Endothelial cell of umbilical vein (primary cell): ENCODE measurements at regions not wholly inside any gene's neighbourhood (a gene's known extent, or its start where the extent isn't known, plus 50 kb on each side); places are given as distances from the start of the nearest gene placed in this dataset.

ENCODE experiments used
- BruUV-seq: library from RNA; stranded (reverse); fragments of 400-500 nt; replicated peaks from 2 replicates; lab custom pipeline; 2021; lab: Mats Ljungman, UMichigan
- CTCF ChIA-PET: fragments of 300-600, 350-600 bp; sonication (Branson Sonifier 250); formaldehyde crosslinking; loops from one replicate; lab custom pipeline; 2021; ENCODE audit warnings: antibody characterized with exemption, inconsistent platforms; lab: Charles Lee
- POLR2A ChIA-PET: fragments of 300-600, 350-600 bp; sonication (Branson Sonifier 250); formaldehyde crosslinking; loops from one replicate; lab custom pipeline; 2021; ENCODE audit warnings: antibody characterized with exemption, inconsistent platforms; lab: Charles Lee
- DNase-seq: peaks from one replicate; pipeline ENCODE4 v3.0.0-alpha.2; 2011; ENCODE audit warnings: low read depth, low spot score
- FAIRE-seq: peaks from 2 replicates; lab custom pipeline; 2011; peaks lifted over from hg19 to GRCh38; lab: Jason Lieb, UNC
- H2AFZ ChIP-seq: 2 replicates; pipeline ENCODE4 v1.6.0; 2012; ENCODE audit warnings: low read depth, low read length, control low read depth, inconsistent platforms
- H3K27ac ChIP-seq: 2 replicates; pipeline ENCODE4 v1.5.1; 2011; ENCODE audit warnings: low read depth, mild to moderate bottlenecking, control low read depth, low read length, moderate library complexity; ENCODE audit not compliant: insufficient read depth
- H3K27me3 ChIP-seq, 2 experiments: 2 replicates each; pipeline versions ENCODE4 v1.6.0 to v1.6.1; 2011; ENCODE audit warnings: low read length in 2 of 2, mixed read lengths in 1 of 2; ENCODE audit not compliant: control insufficient read depth in 2 of 2, insufficient read depth in 2 of 2
- H3K36me3 ChIP-seq, 2 experiments: 2 replicates in 1 of 2; 3 replicates in 1 of 2; pipeline ENCODE4 v1.5.1; 2011; ENCODE audit warnings: low read length in 2 of 2, mild to moderate bottlenecking in 1 of 2, moderate library complexity in 1 of 2; ENCODE audit not compliant: control insufficient read depth in 2 of 2, insufficient read depth in 2 of 2; ENCODE audit errors: extremely low read depth in 1 of 2
- H3K4me1 ChIP-seq: 3 replicates; pipeline ENCODE4 v1.5.1; 2011; ENCODE audit warnings: mild to moderate bottlenecking, low read length; ENCODE audit not compliant: control insufficient read depth, insufficient read depth; ENCODE audit errors: extremely low read depth
- H3K4me2 ChIP-seq: 2 replicates; pipeline ENCODE4 v1.6.1; 2011; ENCODE audit warnings: low read length, control low read depth, mixed read lengths; ENCODE audit not compliant: insufficient read depth
- H3K4me3 ChIP-seq, 3 experiments: fragments of 200-600 bp in 1 of 3; sonication (generic), shearing (Covaris generic) in 1 of 3; replicated peaks in 1 of 3; 2 replicates each; pipeline ENCODE4 v1.5.1; 2011 to 2016; ENCODE audit warnings: control low read depth in 3 of 3, low read length in 3 of 3, mild to moderate bottlenecking in 2 of 3, inconsistent platforms in 1 of 3, low read depth in 1 of 3, moderate library complexity in 1 of 3; ENCODE audit not compliant: insufficient read depth in 1 of 3
- H3K79me2 ChIP-seq: 2 replicates; pipeline ENCODE4 v1.6.0; 2012; ENCODE audit warnings: low read length, inconsistent platforms; ENCODE audit not compliant: control insufficient read depth, insufficient read depth
- H3K9ac ChIP-seq: replicated peaks from 2 replicates; pipeline ENCODE3; 2011; ENCODE audit warnings: low read length, control low read depth; ENCODE audit not compliant: insufficient read depth; ENCODE audit errors: extremely low read depth
- H3K9me1 ChIP-seq: replicated peaks from 3 replicates; pipeline ENCODE4 v1.6.0; 2011; ENCODE audit warnings: mild to moderate bottlenecking, low read length; ENCODE audit not compliant: control insufficient read depth, insufficient read depth; ENCODE audit errors: extremely low read depth
- H3K9me3 ChIP-seq: replicated peaks from 2 replicates; pipeline ENCODE4 v1.5.1; 2012; ENCODE audit warnings: low read length, inconsistent platforms; ENCODE audit not compliant: control insufficient read depth, insufficient read depth
- H4K20me1 ChIP-seq: replicated peaks from 2 replicates; pipeline ENCODE3; 2011; ENCODE audit warnings: mild to moderate bottlenecking, low read length; ENCODE audit not compliant: control insufficient read depth, insufficient read depth; ENCODE audit errors: extremely low read depth
- EZH2 ChIP-seq: IDR thresholded peaks from 2 replicates; pipeline ENCODE4 v1.6.1; 2012; ENCODE audit warnings: borderline replicate concordance, low read depth, mild to moderate bottlenecking, moderate library complexity, low read length, inconsistent platforms; ENCODE audit not compliant: severe bottlenecking
- FOS ChIP-seq: IDR thresholded peaks from 2 replicates; pipeline ENCODE4 v1.6.1; 2011; ENCODE audit warnings: mild to moderate bottlenecking, low read length, moderate library complexity, borderline replicate concordance; ENCODE audit not compliant: insufficient read depth
- GATA2 ChIP-seq: IDR thresholded peaks from 2 replicates; pipeline ENCODE4 v1.7.0; 2011; ENCODE audit warnings: low read depth, mild to moderate bottlenecking, moderate library complexity, mixed read lengths, low read length; ENCODE audit not compliant: insufficient read length, insufficient read depth
- JUN ChIP-seq: IDR thresholded peaks from 2 replicates; pipeline ENCODE4 v1.6.1; 2011; ENCODE audit warnings: borderline replicate concordance, low read depth; ENCODE audit not compliant: insufficient read length, insufficient read depth
- MAX ChIP-seq: IDR thresholded peaks from 2 replicates; pipeline ENCODE4 v1.6.1; 2011; ENCODE audit not compliant: insufficient read depth, insufficient read length
- MYC ChIP-seq: IDR thresholded peaks from one replicate; pipeline ENCODE4 v1.6.1; 2011; ENCODE audit warnings: mild to moderate bottlenecking, low read depth, low read length
- POLR2A ChIP-seq: IDR thresholded peaks from 2 replicates; pipeline ENCODE4 v1.6.1; 2012; ENCODE audit warnings: low read depth, mild to moderate bottlenecking, control low read depth, low read length
- POLR2AphosphoS5 ChIP-seq: IDR thresholded peaks from 2 replicates; pipeline ENCODE4 v1.6.1; 2012; ENCODE audit warnings: low read depth, mild to moderate bottlenecking, control low read depth, low read length, moderate library complexity; ENCODE audit not compliant: insufficient read depth
- dilution Hi-C: fragments of 300-500 bp; cut with MboI; formaldehyde crosslinking; loops from one replicate; pipeline ENCODE4 v1.15.0; 2019; ENCODE audit warnings: low sequenced_read_pairs; ENCODE audit not compliant: extremely low pct_ligation_motif_present
- intact Hi-C: fragments of 100-400 bp; cut with micrococcal nuclease; formaldehyde crosslinking; loops from one replicate; pipeline ENCODE4 v1.10.0; 2022
- TF ChIP-seq, protein P1 (sequence below), 2 donors: IDR thresholded peaks; 1 replicate in 1 of 2; 2 replicates in 1 of 2; pipeline ENCODE4 v1.5.1; 2011; ENCODE audit warnings: low read length in 2 of 2, mild to moderate bottlenecking in 2 of 2, moderate library complexity in 2 of 2, control low read depth in 1 of 2, inconsistent platforms in 1 of 2, low read depth in 1 of 2; ENCODE audit not compliant: insufficient read depth in 1 of 2; ENCODE audit errors: extremely low read depth in 1 of 2

DNA sequence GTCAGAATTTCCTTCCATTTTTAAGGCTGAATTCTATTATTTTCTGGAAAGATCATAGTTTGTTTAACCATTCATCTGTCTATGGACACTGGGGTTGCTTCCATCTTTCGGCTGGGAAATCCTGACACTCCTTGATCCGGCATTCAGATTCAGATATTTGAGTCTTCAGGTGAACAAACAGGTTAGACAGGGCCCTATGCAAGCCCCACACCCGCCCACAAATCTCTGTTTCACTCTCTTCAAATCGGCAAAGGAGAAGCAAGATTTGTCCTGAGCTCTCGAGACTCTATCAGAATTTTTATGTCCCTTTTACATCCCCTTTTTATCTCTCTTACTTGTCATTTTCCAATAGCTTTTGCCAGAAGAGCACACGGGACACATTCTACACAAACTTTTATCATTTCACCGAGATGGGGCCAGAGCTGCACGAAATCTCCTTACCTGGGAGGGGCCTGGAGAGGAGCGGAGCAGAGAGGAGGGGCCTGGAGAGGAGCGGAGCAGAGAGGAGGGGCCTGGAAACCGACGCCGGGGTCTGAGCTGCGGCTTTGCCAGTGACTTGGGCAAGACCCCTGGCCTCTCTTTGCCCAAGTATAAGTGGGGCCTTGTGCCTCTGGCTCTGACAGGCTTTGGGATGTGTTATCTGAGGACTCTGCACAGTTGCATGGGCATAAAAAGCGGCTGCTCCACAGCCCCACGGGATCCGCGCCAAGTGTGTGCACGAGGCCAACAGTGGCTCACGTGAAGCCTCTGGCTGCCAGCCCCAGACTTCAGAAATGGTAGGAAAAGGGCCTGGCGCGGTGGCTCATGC, 54.3 kb upstream of the RBFOX3 start:
- Histone ChIP-seq H3K27me3 (peaks cover 0 to 3% of the 10 kb centered on the region in 2 experiments), H3K4me3 (no peak overlapping the region), H3K9me1 (no peaks in the 10 kb centered on the region), H4K20me1 (no peaks in the 10 kb centered on the region), H3K4me2 (no peak overlapping the region), H3K4me1 (peaks cover 10% of the 10 kb centered on the region), H3K79me2 (no peaks in the 10 kb centered on the region), H3K27ac (no peak overlapping the region), H3K36me3 (no peaks in the 10 kb centered on the region), H2AFZ (no peak overlapping the region), H3K9ac (no peak overlapping the region), H3K9me3 (no peaks in the 10 kb centered on the region)
- dilution Hi-C loops = no loop called here
- no TSS peak for BruUV-seq
- no peak for TF ChIP-seq MYC
- TF ChIP-seq JUN = no peak
- TF ChIP-seq, protein P1, sequence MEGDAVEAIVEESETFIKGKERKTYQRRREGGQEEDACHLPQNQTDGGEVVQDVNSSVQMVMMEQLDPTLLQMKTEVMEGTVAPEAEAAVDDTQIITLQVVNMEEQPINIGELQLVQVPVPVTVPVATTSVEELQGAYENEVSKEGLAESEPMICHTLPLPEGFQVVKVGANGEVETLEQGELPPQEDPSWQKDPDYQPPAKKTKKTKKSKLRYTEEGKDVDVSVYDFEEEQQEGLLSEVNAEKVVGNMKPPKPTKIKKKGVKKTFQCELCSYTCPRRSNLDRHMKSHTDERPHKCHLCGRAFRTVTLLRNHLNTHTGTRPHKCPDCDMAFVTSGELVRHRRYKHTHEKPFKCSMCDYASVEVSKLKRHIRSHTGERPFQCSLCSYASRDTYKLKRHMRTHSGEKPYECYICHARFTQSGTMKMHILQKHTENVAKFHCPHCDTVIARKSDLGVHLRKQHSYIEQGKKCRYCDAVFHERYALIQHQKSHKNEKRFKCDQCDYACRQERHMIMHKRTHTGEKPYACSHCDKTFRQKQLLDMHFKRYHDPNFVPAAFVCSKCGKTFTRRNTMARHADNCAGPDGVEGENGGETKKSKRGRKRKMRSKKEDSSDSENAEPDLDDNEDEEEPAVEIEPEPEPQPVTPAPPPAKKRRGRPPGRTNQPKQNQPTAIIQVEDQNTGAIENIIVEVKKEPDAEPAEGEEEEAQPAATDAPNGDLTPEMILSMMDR (IDR thresholded peaks at IDR 0.05; ENCODE audit: extremely low read depth in 1 of 2, insufficient read depth in 1 of 2, low read depth in 1 of 2, low read length in 2 of 2) = no peak
- no peak for TF ChIP-seq FOS
- no peak for TF ChIP-seq EZH2
- TF ChIP-seq MAX = no peak
- no peak for TF ChIP-seq POLR2AphosphoS5
- TF ChIP-seq GATA2 = no peak
- no peak for TF ChIP-seq POLR2A
- CTCF ChIA-PET = interaction anchor here (1.0 to 1.7 kb wide), 2 partner anchors 10 to 44 kb away, joined by 3 to 4 read pairs; no protein-coding TSS in a partner anchor
- intact Hi-C loops = no loop called here
- FAIRE-seq (no peak), DNase-seq (peak; percentile 48)
- POLR2A ChIA-PET = no interaction called here
